ENCODE measurements at regions not wholly inside any gene's neighbourhood (a gene's known extent, or its start where the extent isn't known, plus 50 kb on each side); places are given as distances from the start of the nearest gene placed in this dataset.

- TF ChIP-seq CTCF (IDR thresholded peaks at IDR 0.05) (no peak), POLR2A (IDR thresholded peaks at IDR 0.05) (no peak)
Observed at GRCh38 chr13:79079351-79079839, 326.7 kb downstream of the RBM26 start.
